ENCODE measurements at regions not wholly inside any gene's neighbourhood (a gene's known extent, or its start where the extent isn't known, plus 50 kb on each side); places are given as distances from the start of the nearest gene placed in this dataset.
"Not testable (repeated sequence)": the region's sequence is repeated elsewhere in the genome, so short reads cannot be mapped to it uniquely, and the experiment has no call there.

- no peak overlapping the region for H3K4me3 ChIP-seq (ENCODE audit: low read depth, low read length)
- TF ChIP-seq CTCF (IDR thresholded peaks at IDR 0.05; ENCODE audit: low read depth, low read length, missing control alignments), result no peak
- no peak for DNase-seq (ENCODE audit: low read depth)
Measured at GRCh38 chr2:105478670-105479069, 79.8 kb upstream of the FHL2 start.

DNA sequence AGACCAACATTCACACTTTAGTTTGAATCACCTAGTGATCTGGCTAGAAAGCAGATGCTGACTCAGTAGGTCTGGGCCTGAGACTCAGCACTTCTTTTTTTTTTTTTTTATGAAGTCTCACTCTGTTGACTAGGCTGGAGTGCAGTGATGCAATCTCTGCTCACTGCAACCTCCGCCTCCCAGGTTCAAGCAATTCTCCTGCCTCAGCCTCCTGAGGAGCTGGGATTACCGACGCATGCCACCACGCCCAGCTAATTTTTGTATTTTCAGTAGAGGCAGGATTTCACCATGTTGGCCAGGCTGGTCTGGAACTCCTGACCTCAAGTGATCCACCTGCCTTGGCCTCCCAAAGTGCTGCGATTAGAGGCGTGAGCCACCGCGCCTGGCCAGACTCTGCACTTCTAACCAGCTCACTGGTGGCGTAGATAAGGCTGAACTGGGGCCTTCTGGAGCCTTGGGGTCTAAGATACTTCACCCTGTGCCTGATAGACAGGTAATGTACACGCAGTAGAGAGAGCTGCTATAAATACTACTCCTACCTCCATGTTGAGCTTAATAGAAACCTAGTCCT is 78.3 kb upstream of the FHL2 start:
- not testable (repeated sequence) for DNase-seq (ENCODE audit: low read depth); H3K4me3 ChIP-seq (ENCODE audit: low read depth, low read length)

DNA sequence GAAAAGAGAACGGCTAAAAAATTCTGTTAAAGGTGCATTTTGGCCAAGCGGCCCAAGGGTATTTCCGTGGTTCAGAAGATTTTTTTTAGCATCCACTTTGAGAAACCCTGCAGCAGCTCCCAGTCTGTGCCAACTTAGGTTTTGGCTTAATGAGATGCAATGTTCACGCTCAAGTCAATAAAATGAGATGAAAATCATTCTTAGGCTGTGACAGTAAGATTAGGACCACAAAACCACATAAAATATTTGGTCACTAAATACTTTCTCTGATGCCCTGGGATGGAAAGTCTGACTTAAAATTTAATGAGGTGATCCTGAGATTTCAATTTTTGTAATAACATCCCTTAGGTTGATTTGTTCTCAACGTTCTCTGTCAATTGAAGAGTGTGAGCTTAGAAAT is 74.2 kb upstream of the FHL2 start:
- H3K4me3 ChIP-seq (ENCODE audit: low read depth, low read length), result no peak overlapping the region
- no peak for DNase-seq (ENCODE audit: low read depth)
- TF ChIP-seq CTCF (IDR thresholded peaks at IDR 0.05; ENCODE audit: low read depth, low read length, missing control alignments), result no peak

- no peak for TF ChIP-seq CTCF (IDR thresholded peaks at IDR 0.05; ENCODE audit: low read depth, low read length, missing control alignments)
- no peak overlapping the region for H3K4me3 ChIP-seq (ENCODE audit: low read depth, low read length)
- DNase-seq (ENCODE audit: low read depth), result no peak
Measured at GRCh38 chr2:105470979-105471378, 72.1 kb upstream of the FHL2 start.

GRCh38 chr2:105469781-105470180 is 70.9 kb upstream of the FHL2 start:
- DNase-seq (ENCODE audit: low read depth), result no peak
- no peak for TF ChIP-seq CTCF (IDR thresholded peaks at IDR 0.05; ENCODE audit: low read depth, low read length, missing control alignments)
- no peak overlapping the region for H3K4me3 ChIP-seq (ENCODE audit: low read depth, low read length)

GRCh38 chr2:105468582-105469042 is 69.8 kb upstream of the FHL2 start:
- H3K4me3 ChIP-seq (ENCODE audit: low read depth, low read length), result no peak overlapping the region
- no peak for DNase-seq (ENCODE audit: low read depth)
- no peak for TF ChIP-seq CTCF (IDR thresholded peaks at IDR 0.05; ENCODE audit: low read depth, low read length, missing control alignments)

GRCh38 chr2:105464325-105464724 is 65.5 kb upstream of the FHL2 start:
- no peak for DNase-seq (ENCODE audit: low read depth)
- TF ChIP-seq CTCF (IDR thresholded peaks at IDR 0.05; ENCODE audit: low read depth, low read length, missing control alignments), result no peak
- H3K4me3 ChIP-seq (ENCODE audit: low read depth, low read length), result no peak overlapping the region
